ENCODE measurements at regions not wholly inside any gene's neighbourhood (a gene's known extent, or its start where the extent isn't known, plus 50 kb on each side); places are given as distances from the start of the nearest gene placed in this dataset.
"Not testable (repeated sequence)": the region's sequence is repeated elsewhere in the genome, so short reads cannot be mapped to it uniquely, and the experiment has no call there.

DNA sequence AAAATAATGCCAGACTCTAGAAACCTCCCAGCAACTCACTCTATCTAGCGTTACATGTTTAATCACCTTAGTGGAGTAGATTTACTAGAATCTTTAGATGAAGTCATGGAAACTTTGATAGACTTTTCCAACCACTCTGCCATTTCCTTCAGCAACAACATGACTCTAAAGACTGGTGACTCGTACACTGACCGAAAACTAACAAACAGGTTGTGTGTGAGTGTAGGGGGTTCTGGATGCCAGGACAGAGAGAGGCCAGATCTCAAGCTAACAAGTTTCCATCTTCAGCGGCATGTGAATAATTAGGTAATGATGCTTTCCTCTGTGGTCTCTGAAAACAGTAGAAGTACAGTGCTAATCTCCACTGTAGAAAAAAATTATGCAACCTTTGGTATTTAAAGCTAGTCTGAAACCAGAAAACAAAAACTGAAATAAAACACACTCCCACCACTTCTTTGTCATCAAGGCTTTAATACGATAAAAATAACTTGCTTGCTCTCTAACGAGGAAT is 286.4 kb downstream of the PRDM5 start:
- no peak for DNase-seq

DNA sequence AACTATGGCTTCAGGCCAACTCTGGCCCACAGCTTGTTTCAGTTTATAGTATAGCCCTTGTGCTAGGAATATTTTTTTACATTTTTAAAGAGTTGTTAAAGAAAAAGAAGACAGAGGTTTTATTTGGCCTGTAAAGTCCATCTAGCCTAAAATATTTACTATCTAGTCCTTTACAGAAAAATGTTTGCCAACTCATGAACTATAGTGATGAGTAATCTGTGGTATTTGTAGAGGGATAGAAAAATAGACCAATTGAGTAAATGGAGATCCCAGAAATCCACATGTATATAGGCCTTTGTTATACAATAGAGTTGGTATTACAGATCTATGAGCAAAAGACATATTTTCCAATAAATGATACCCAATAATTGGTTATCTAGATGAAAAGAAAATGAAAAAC is 288.7 kb downstream of the PRDM5 start:
- DNase-seq: peak in 1 of 56 donors; percentile 1

DNA sequence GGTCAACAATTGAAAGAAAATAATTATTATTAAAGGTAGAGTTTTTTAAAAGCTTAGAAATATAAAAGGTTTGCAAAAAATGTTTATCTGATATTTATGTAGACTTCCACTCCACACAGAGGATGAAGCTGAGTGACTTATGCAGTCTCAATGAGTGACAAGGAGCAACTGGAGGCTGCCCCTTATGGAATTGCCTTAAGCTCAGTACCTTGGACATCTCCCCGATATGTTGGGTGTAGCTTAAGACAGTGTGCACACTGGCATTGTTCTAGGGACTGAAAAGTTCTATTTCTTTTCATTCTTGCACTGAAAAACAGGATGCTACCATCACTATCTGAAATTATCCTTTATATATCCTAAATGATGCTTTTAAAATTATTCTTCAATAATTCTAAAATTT is 292.1 kb downstream of the PRDM5 start:
- DNase-seq: no peak

DNA sequence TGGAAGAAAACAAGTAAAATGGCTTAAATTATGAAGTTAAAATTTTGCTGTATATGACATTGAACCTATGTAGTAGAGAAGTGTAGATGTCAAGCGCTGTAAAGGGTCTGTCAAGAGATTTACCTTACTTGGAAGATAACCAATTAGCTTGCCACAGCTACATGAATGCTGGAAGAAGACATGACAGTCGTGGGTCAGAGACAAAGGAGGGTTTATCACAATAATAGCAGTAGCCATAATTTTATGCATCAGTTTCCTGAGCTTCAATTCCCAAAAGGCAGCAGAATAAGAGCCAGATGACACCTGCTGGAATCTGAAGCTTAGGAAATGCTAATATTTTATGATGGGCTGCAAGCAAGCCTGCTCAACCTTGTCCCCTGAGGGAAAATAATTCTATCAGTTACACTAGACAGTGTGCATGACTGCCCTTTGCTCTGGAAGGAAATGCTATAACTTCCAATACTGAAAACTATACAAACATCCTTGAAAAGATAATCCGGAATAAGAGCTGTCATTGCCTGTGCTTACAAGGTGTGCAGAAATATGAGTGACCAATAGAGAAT is 292.9 kb downstream of the PRDM5 start:
- no peak for DNase-seq

DNA sequence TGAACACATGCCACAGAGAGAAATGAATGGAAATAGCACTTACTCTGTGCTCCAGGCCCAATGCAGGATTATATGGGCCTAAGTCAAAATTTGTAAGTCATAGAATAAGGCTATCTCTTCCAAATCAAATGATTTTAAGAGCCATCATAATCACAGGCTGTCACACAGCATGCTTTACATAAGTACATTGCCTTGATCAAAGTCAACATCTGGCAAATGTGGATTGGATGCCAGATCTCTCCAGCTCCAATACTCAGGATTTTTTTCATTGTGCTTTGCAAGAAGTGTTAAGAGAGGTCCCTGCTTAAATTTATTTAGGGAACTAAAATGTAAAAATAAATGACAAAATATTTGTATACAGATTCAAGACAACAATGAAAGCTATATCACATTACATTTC is 299.9 kb downstream of the PRDM5 start:
- DNase-seq: no peak

DNA sequence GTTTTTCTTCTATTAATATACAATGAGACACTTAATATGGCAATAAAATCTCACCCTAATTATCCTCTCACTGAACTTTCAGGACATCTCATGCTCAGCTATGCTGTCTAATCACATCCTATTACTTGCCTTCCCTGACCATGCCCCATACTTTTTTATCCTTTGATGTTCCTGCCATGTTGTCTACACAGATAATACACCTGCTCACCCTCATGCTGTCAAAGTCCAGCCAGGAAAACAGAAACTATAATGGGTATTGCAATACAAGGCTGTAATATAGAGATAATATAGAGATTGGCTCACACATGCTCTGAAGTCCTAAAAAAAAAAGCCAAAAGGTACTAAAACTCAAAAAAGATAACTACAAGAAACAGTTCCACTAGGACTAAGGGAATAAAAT is 305.4 kb downstream of the PRDM5 start:
- no peak for DNase-seq

DNA sequence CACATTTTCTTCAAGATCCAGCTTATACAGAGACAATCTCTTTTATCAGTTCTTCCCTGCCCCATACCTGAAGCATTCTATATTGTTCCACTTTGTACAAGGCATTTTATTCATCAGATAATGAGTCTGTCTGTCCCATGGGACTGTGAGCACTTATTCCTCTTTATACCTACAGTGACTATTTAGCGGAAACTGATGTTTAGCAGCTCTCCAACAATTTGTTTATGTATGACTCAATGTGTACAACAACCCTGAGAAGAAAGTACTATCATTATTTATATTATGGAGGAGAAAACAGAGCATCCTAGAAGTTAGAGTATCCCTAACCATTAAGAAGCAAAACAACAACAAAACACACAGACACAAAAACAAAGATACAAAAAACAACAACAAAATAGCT is 306.5 kb downstream of the PRDM5 start:
- DNase-seq: no peak

DNA sequence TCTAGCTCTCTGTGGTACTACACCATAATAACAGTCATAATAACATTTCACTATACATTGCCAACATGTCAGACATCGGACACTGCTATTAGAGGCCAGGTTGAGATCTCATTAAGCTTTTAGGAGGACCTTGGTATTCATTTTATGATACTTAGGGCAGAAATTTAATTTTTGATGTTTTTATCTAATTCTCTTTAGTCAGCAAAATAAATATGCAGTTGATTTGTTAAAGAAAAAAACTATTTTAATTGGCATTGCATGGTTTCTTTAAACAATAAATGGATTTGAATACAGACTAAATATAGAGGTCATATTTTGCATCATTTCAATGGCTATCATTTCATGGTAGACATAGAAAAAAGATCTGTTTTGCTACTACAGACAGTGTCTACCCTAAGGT is 308.7 kb downstream of the PRDM5 start:
- no peak for DNase-seq

DNA sequence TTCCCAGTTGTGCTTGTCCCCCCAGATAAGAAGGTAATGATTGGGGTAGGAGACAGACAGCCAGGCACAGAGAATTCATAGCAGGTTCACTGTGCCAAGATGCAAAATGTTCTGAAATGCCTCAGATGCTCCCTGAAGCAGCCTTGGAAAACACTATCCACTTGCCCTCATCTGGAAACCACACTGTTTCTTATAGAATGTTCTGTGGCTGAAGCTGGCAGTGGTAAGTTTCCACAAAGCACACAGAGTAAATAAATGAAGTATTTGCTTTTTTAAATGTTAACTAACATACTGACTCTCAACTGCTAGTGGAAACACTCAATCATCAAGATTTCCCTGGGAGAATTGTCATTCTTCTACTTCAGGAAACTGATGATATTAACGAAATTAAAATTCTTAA is 311.4 kb downstream of the PRDM5 start:
- DNase-seq: no peak

DNA sequence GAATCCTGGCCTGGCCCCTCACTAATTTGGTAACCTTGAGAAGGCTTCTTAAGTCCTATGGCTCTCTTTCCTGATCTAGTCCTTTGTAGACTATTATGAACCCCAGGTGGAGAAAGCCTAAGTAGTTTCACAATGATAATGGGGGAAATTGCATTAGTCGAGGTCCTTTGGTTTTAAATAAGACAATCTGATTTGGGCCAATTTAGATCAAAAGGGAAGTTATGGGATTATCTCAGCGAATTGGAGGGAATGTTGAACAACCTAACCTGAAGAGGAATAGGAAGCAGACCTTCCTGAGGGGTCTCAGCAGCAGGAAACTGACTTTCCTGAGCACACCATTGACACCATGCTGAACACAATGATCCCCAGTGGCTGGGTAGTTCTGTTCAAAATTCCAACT is 331.5 kb downstream of the PRDM5 start:
- DNase-seq: no peak

DNA sequence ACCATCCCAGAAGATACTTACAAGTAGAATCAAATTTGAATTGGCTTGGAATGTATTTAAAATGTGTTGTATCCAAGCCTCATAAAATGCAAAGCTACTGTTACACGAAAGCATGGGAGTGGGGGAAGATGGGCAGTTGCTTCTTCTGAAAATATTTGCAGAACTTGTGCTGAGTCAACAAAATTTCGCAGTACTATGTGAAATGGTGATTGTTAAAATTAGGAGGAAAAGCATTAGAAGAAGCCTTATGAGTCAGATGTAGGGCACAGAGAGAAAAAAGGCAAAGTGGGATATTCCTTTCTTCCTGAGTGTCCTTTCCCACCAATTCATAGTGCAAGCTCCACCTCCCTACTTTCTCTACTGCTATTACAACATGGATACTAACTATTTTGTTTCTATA is 332.7 kb downstream of the PRDM5 start:
- no peak for DNase-seq

DNA sequence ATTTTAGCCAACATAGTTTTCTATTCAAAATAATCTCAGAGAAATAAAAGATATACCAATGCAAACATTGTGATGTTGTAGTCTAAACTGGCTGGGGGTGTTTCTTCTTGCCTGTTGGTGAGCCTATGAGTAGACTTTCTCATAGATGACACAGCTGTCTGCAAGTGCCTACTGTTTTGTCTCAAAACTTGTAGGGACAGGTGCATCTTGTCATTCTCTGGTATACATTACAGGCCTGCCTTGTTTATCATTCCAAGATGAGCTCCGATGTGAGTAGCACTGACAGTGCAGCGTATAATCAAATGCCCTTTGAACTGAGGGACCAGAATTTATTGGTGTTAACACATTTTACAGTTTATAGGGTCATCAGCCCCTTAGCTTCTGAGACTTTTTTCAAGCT is 353.8 kb downstream of the PRDM5 start:
- no peak for DNase-seq

DNA sequence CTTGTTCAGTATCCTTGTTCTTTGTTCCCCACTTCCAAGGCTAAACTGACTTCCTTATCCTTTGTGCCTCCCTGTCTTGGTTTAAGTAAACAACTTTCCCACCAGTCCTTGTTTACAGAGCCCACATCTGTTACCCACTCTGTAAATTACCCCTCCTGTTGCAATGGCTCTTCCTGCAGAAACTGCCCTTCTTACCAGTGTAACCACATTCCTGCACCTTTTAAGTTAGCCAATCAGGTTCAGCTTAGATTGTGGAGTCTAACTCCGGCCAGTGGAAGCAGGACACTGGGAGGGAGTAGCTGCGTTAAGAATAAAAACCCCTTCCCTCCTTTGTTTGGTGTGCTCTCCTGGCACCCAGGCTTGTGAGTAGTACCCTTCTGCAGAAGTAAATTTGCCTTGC is 360.9 kb downstream of the PRDM5 start:
- no peak for DNase-seq

DNA sequence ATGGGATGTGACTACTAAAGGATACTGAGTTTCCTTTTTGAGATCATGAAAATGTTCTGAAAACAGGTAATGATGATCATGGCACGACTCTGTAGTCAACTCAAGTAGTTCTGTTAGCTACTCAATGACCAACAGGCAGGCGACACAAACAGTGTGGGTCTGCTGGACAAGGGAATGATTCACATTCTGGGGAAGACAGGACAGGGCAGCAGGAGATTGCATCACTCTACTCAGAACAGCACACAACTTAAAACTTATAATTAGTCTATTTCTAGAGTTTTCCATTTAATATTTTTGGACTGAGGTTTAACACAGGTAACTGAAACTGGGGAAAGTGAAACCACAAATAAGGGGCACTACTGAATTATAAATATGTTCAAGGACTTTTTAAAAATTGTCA is 365.2 kb downstream of the PRDM5 start:
- no peak for DNase-seq

DNA sequence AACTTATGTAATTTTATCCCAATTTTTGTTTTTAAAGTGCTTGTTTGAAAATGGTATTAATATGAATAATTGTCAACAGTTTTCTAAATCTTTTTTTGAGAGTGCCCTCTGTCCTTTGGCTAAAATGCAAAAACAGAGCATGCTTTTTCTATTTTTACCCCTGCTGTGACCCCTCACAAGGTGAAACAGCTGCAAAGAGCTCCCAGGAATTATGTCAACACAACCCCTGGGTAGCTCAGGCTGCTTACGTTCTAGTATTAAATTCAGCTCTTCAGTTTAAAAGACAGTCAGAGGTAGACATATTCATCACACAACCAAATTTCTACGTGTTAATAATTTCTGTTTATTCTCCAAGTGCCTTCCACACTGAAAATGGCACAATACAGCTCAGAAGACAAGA is 367.5 kb downstream of the PRDM5 start:
- no peak for DNase-seq

DNA sequence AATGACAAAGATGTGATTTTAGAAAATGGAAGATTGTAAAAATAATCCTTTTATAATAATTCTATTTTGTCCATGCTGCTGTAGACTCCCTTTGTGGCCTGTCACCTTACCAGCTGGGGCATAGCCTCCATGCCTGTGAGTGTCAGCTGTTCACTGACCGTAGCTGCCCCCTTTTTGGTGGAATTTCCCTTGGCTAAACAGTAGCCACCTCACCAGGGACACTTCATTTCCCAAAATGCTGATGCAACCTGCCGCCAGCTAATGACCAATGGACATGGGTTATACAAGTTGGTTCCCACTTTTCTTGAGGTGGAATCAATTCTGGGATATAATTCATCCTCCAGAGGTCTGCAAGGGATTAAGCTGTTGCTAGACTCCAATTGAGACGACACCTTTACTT is 368.4 kb downstream of the PRDM5 start:
- no peak for DNase-seq

DNA sequence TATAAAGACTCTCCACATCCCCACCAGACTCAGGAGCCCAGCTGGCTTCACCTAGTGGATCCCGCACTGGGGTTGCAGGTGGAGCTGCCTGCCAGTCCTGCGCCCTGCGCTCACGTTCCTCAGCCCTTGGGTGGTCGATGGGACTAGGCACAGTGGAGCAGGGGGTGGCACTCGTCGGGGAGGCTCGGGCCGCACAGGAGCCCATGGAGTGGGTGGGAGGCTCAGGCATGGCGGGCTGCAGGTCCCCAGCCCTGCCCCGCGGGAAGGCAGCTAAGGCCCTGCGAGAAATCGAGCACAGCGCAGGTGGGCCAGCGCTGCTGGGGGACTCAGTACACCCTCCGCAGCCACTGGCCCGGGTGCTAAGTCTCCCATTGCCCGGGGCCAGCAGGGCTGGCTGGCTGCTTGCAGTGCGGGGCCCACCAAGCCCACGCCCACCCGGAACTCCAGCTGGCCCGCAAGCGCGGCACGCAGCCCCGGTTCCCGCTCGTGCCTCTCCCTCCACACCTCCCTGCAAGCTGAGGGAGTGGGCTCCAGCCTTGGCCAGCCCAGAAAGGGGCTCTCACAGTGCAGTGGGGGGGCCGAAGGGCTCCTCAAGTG is 371.8 kb downstream of the PRDM5 start:
- DNase-seq: not testable (repeated sequence)

DNA sequence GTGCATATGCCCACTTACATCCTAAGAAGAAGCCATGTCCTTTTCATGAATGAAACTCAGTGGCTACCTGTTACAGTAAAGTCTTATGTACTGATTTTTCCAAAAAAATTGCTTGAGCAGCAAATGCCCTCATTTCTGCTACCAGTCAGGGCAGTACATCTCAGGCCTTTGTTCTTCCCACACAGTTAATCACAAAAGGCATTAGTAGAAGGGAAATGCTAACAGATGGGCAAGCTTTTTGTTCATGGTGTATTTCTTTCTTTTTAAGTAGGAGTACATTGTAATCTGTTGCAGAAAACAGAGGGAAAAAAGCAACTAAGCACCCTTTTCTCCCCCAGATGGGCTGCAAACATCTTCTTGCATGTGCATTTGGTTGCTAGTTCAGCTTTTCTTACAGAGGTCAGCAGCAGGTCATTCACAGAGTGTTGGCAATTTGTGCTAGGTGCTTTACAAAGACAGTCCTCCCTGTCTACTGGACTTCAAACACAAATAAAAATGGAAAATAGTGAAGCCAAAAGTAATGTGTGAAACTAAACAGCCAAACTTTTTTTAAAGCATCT is 373.4 kb downstream of the PRDM5 start:
- no peak for DNase-seq

DNA sequence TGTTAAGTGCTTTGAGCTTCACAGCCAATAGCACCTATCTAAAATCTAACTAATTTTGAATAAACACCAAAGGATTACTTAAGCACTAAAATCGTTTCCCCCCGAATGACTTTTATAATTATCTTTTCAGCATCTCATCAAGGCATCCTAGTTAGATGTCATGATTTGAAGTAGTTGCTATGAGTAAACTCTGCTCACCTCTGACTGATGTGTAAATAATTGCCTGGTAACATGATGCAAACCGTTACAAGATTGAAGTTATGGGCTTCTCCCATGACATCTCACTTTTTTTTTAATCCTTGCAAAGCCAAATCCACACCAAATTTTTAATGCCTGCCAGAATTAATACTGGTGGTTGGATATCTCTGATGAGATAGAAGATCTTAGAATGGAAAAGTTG is 377.1 kb downstream of the PRDM5 start:
- no peak for DNase-seq

DNA sequence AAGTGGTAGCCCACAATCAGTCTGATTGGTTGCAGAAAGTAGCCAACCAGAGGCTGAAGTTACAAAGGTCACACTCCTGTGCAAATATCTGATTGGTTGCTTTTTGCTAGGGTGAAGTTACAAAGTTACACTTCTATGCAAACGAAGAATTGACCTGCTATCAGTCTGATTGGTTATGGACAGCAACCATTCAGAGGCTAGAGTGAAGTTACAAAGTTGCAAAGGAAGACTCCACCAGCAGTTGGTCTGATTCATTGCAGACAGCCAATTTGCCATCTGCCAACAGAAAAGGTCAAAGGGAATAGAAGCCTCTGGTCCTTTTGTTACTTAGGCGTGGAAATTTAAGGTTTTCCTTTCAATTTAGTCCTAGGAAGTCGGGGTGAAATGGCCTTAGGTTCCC is 377.7 kb downstream of the PRDM5 start:
- DNase-seq: no peak

DNA sequence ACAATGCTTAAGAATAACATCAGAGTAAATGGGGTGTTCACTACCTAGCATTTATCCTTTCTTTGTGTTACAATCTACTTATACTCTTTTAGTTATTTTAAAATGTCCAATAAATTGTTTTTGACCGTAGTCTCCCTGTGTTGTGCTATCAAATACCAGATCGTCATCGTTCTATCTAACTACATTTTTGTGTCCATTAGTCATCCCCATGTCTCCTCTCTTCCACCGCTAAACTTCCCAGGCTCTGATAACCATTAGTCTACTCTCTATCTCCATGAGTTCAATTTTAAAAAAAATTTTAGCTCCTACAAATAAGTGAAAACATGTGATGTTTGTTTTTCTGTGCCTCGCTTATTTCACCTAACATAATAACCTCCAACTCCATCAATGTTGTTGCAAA is 381.9 kb downstream of the PRDM5 start:
- DNase-seq: no peak

DNA sequence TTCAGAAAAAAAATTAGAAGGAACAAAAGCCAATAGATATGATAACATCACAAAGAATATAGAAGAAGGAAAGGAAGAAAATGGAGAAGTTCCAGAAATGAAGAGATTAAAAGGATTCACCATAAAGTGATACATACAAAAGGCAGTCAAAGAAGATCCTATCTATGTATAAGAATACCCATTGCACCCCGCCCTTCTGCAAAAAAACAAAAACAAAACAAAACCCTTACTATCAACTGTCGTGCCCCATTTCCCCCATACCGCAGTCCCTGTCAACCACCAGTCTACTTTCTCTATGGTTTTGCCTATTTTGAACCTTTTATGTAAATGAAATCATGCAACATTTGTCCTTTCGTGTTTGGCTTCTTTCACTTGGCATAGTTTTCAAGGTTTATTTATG is 385.6 kb downstream of the PRDM5 start:
- no peak for DNase-seq

DNA sequence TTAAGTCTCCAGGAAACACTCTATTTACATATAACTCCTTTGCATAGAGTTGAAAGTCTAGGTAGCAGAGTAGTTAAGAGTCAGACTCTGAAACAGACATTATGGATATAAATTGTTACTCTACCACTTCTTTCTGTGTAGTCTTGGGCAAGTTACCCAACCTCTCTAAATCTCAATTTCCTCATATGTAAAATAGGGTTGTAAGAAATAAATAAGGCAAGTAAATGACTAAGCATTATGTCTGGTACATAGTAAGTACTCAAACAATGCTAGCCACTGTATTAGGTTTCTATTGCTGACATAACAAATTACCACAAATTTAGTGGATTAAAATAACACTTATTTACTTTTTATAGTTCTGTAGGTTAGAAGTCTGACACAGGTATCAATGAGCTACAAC is 394.1 kb downstream of the PRDM5 start:
- DNase-seq: no peak

DNA sequence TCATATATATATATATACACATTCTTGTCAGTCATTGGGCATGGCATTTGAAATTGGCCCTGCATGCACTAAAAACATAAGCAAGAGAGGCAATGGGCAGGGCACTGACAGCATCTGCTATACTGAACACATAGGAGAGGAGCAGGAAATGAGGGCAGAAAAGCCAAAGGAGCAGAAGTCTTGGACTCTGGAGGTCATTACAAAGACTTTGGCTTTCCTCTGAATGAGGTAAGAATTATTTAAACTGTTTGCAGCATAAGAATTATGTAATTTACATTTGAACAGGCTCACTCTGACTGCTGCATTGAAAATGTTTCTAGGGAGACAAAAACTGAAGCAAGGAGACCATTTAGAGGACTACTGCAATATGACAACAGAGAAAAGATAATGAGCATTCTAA is 396.5 kb downstream of the PRDM5 start:
- no peak for DNase-seq

All from amygdala (tissue), 56 donors.